ENCODE measurements at regions not wholly inside any gene's neighbourhood (a gene's known extent, or its start where the extent isn't known, plus 50 kb on each side); places are given as distances from the start of the nearest gene placed in this dataset.

GRCh38 chr3:20776286-20776685, 590.3 kb upstream of the SGO1 start:
- no peaks in the 10 kb centered on the region for H3K27me3 ChIP-seq (ENCODE audit: control insufficient read depth, insufficient read depth, low read length)
- TF ChIP-seq, protein P1, sequence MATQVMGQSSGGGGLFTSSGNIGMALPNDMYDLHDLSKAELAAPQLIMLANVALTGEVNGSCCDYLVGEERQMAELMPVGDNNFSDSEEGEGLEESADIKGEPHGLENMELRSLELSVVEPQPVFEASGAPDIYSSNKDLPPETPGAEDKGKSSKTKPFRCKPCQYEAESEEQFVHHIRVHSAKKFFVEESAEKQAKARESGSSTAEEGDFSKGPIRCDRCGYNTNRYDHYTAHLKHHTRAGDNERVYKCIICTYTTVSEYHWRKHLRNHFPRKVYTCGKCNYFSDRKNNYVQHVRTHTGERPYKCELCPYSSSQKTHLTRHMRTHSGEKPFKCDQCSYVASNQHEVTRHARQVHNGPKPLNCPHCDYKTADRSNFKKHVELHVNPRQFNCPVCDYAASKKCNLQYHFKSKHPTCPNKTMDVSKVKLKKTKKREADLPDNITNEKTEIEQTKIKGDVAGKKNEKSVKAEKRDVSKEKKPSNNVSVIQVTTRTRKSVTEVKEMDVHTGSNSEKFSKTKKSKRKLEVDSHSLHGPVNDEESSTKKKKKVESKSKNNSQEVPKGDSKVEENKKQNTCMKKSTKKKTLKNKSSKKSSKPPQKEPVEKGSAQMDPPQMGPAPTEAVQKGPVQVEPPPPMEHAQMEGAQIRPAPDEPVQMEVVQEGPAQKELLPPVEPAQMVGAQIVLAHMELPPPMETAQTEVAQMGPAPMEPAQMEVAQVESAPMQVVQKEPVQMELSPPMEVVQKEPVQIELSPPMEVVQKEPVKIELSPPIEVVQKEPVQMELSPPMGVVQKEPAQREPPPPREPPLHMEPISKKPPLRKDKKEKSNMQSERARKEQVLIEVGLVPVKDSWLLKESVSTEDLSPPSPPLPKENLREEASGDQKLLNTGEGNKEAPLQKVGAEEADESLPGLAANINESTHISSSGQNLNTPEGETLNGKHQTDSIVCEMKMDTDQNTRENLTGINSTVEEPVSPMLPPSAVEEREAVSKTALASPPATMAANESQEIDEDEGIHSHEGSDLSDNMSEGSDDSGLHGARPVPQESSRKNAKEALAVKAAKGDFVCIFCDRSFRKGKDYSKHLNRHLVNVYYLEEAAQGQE (IDR thresholded peaks at IDR 0.05; ENCODE audit: insufficient read depth in 1 of 2, low read depth in 2 of 2, low read length in 1 of 2): no peak
- no peak for TF ChIP-seq TCF7L2 (IDR thresholded peaks at IDR 0.05; ENCODE audit: low read depth, low read length)
- TF ChIP-seq SIN3A (IDR thresholded peaks at IDR 0.05; ENCODE audit: borderline replicate concordance, insufficient read depth, low read depth, low read length): no peak
- TF ChIP-seq POLR2AphosphoS5 (IDR thresholded peaks at IDR 0.05; ENCODE audit: low read depth, low read length): no peak
- TF ChIP-seq, protein P2, sequence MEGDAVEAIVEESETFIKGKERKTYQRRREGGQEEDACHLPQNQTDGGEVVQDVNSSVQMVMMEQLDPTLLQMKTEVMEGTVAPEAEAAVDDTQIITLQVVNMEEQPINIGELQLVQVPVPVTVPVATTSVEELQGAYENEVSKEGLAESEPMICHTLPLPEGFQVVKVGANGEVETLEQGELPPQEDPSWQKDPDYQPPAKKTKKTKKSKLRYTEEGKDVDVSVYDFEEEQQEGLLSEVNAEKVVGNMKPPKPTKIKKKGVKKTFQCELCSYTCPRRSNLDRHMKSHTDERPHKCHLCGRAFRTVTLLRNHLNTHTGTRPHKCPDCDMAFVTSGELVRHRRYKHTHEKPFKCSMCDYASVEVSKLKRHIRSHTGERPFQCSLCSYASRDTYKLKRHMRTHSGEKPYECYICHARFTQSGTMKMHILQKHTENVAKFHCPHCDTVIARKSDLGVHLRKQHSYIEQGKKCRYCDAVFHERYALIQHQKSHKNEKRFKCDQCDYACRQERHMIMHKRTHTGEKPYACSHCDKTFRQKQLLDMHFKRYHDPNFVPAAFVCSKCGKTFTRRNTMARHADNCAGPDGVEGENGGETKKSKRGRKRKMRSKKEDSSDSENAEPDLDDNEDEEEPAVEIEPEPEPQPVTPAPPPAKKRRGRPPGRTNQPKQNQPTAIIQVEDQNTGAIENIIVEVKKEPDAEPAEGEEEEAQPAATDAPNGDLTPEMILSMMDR (IDR thresholded peaks at IDR 0.05): no peak
- CTCF ChIA-PET: no interaction called here
- H3K27ac ChIP-seq (ENCODE audit: low read length): no peak overlapping the region
- DNase-seq (ENCODE audit: low read depth, low spot score) (no peak), ATAC-seq (no peak)
- no peaks in the 10 kb centered on the region for H3K9me3 ChIP-seq (ENCODE audit: control insufficient read depth, insufficient read depth, low read depth, low read length)
- POLR2A ChIA-PET: no interaction called here
- intact Hi-C loops (cut with micrococcal nuclease; ENCODE audit: unreplicated experiment): no loop called here
- H3K4me3 ChIP-seq (ENCODE audit: low read depth in 2 of 2, low read length in 2 of 2): no peak overlapping the region
- BruUV-seq (replicated peaks): no TSS peak
- no peaks in the 10 kb centered on the region for H3K36me3 ChIP-seq (ENCODE audit: control insufficient read depth, insufficient read depth, low read length)
- no peaks in the 10 kb centered on the region for H3K4me1 ChIP-seq (ENCODE audit: control insufficient read depth, insufficient read depth, low read length)
- in situ Hi-C loops (cut with HindIII; ENCODE audit: low pct_unique_long_range_greater_than_20kb, low sequenced_read_pairs): no loop called here

- intact Hi-C loops (cut with micrococcal nuclease; ENCODE audit: unreplicated experiment): no loop called here
- POLR2A ChIA-PET: no interaction called here
- CTCF ChIA-PET: no interaction called here
- H3K9me3 ChIP-seq (ENCODE audit: control insufficient read depth, insufficient read depth, low read depth, low read length): no peaks in the 10 kb centered on the region
- ATAC-seq: no peak
- no peaks in the 10 kb centered on the region for H3K36me3 ChIP-seq (ENCODE audit: control insufficient read depth, insufficient read depth, low read length)
- no peak overlapping the region for H3K27ac ChIP-seq (ENCODE audit: low read length)
- in situ Hi-C loops (cut with HindIII; ENCODE audit: low pct_unique_long_range_greater_than_20kb, low sequenced_read_pairs): no loop called here
- no peak overlapping the region for H3K4me3 ChIP-seq (ENCODE audit: low read depth in 2 of 2, low read length in 2 of 2)
- H3K27me3 ChIP-seq (ENCODE audit: control insufficient read depth, insufficient read depth, low read length): no peaks in the 10 kb centered on the region
- no peak for DNase-seq (ENCODE audit: low read depth, low spot score)
- no TSS peak for BruUV-seq (replicated peaks)
- TF ChIP-seq, protein P1 (IDR thresholded peaks at IDR 0.05; ENCODE audit: insufficient read depth in 1 of 2, low read depth in 2 of 2, low read length in 1 of 2): no peak
- TF ChIP-seq, protein P2 (IDR thresholded peaks at IDR 0.05): no peak
- TF ChIP-seq SIN3A (IDR thresholded peaks at IDR 0.05; ENCODE audit: borderline replicate concordance, insufficient read depth, low read depth, low read length): no peak
- TF ChIP-seq TCF7L2 (IDR thresholded peaks at IDR 0.05; ENCODE audit: low read depth, low read length): no peak
- TF ChIP-seq POLR2AphosphoS5 (IDR thresholded peaks at IDR 0.05; ENCODE audit: low read depth, low read length): no peak
- H3K4me1 ChIP-seq (ENCODE audit: control insufficient read depth, insufficient read depth, low read length): no peaks in the 10 kb centered on the region
Measured at GRCh38 chr3:20773320-20773984, 587.4 kb upstream of the SGO1 start.

Measured in Panc1 (cell line).